NB4 (cell line): ENCODE measurements at regions not wholly inside any gene's neighbourhood (a gene's known extent, or its start where the extent isn't known, plus 50 kb on each side); places are given as distances from the start of the nearest gene placed in this dataset.

Experiments used
- MYC ChIP-seq: IDR thresholded peaks from 2 replicates; pipeline ENCODE4 v1.6.1; 2011; ENCODE audit warnings: low read depth, low read length
- TF ChIP-seq, protein P1 (sequence below): IDR thresholded peaks from one replicate; pipeline ENCODE4 v1.5.1; 2012; ENCODE audit warnings: low read depth, low read length

DNA sequence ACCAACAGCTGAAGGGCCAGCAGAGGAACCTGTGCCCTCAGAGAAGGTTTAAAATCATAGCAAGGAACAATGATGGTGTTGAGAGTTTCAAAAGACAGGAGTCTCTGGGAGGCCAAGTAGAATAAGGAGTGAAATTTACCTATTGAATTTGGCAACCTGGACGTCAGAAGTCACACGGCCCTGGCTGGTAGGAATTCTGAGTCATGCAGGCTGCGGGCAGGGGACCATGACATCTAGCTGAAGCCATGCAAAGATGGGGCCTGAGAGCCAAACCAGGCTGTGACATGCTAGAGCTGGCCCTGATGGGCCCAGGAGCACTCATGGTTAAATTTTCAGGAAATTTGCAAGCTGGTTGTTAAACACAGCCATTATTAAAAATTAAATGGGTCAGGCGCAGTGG, 64.0 kb upstream of the SNX9 start:
- TF ChIP-seq, protein P1, sequence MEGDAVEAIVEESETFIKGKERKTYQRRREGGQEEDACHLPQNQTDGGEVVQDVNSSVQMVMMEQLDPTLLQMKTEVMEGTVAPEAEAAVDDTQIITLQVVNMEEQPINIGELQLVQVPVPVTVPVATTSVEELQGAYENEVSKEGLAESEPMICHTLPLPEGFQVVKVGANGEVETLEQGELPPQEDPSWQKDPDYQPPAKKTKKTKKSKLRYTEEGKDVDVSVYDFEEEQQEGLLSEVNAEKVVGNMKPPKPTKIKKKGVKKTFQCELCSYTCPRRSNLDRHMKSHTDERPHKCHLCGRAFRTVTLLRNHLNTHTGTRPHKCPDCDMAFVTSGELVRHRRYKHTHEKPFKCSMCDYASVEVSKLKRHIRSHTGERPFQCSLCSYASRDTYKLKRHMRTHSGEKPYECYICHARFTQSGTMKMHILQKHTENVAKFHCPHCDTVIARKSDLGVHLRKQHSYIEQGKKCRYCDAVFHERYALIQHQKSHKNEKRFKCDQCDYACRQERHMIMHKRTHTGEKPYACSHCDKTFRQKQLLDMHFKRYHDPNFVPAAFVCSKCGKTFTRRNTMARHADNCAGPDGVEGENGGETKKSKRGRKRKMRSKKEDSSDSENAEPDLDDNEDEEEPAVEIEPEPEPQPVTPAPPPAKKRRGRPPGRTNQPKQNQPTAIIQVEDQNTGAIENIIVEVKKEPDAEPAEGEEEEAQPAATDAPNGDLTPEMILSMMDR, result no peak
- no peak for TF ChIP-seq MYC
